ENCODE measurements at regions not wholly inside any gene's neighbourhood (a gene's known extent, or its start where the extent isn't known, plus 50 kb on each side); places are given as distances from the start of the nearest gene placed in this dataset.

DNA sequence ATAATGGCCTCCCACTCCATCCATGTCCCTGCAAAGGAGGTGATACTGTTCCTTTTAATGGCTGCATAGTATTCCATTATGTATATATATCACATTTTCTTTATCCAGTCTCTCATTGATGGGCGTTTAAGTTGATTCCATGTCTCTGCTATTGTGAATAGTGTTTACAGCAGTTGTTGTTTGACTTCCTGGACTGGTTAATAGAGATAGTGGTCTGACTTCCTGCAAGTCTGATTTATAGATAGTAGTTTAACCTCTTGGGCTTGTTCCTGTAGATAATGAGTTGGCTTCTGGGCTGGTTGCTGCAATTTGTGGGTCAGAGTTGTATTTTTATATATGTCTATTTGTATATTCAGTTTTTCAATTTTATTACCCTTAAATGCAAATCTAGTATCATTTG lies 145.4 kb downstream of the ARL6IP6 start:
- Histone ChIP-seq H3K9me3 (no peaks in the 10 kb centered on the region), H3K36me3 (no peaks in the 10 kb centered on the region), H3K4me1 (no peaks in the 10 kb centered on the region), H3K4me3 (no peak overlapping the region), H3K27me3 (no peaks in the 10 kb centered on the region), H3K27ac (no peak overlapping the region)
- TF ChIP-seq, protein P1, sequence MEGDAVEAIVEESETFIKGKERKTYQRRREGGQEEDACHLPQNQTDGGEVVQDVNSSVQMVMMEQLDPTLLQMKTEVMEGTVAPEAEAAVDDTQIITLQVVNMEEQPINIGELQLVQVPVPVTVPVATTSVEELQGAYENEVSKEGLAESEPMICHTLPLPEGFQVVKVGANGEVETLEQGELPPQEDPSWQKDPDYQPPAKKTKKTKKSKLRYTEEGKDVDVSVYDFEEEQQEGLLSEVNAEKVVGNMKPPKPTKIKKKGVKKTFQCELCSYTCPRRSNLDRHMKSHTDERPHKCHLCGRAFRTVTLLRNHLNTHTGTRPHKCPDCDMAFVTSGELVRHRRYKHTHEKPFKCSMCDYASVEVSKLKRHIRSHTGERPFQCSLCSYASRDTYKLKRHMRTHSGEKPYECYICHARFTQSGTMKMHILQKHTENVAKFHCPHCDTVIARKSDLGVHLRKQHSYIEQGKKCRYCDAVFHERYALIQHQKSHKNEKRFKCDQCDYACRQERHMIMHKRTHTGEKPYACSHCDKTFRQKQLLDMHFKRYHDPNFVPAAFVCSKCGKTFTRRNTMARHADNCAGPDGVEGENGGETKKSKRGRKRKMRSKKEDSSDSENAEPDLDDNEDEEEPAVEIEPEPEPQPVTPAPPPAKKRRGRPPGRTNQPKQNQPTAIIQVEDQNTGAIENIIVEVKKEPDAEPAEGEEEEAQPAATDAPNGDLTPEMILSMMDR (IDR thresholded peaks at IDR 0.05) = no peak
- no peak for DNase-seq
- intact Hi-C loops (cut with DNase I; ENCODE audit: low total_unique reads) = no loop called here

DNA sequence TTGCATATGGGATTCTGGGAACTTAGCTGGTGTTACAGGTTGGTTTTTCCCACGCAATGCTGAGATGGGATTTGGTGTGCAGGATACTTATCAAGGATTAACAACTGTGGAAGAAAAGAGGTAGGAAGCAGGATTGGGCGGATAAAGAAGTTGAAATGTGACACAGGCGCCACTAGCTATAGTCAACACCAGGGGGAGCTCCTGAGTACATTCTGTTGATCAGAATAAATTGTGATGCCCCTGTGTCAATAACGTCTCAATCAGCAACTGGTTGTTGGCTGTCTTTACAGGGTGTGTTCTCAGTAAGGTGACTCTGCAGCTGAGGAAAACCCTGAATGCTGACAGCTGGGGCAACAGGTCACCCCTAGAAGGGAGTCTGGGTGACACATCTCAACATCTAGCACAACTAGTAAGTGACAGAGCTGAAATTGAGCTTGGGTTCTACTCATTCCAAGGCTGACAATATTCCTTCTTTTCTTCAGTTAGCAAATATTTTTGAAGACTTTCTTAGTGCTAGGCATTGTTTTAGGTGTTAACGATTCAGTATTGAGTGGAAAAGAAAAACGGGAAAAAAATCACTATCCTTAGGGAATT lies 143.0 kb downstream of the ARL6IP6 start:
- Histone ChIP-seq H3K4me1 (no peaks in the 10 kb centered on the region), H3K4me3 (no peak overlapping the region), H3K9me3 (no peaks in the 10 kb centered on the region), H3K27me3 (no peaks in the 10 kb centered on the region), H3K27ac (no peak overlapping the region), H3K36me3 (no peaks in the 10 kb centered on the region)
- intact Hi-C loops (cut with DNase I; ENCODE audit: low total_unique reads) = no loop called here
- DNase-seq = no peak
- TF ChIP-seq, protein P1 (IDR thresholded peaks at IDR 0.05) = peak; percentile 36 to 47

DNA sequence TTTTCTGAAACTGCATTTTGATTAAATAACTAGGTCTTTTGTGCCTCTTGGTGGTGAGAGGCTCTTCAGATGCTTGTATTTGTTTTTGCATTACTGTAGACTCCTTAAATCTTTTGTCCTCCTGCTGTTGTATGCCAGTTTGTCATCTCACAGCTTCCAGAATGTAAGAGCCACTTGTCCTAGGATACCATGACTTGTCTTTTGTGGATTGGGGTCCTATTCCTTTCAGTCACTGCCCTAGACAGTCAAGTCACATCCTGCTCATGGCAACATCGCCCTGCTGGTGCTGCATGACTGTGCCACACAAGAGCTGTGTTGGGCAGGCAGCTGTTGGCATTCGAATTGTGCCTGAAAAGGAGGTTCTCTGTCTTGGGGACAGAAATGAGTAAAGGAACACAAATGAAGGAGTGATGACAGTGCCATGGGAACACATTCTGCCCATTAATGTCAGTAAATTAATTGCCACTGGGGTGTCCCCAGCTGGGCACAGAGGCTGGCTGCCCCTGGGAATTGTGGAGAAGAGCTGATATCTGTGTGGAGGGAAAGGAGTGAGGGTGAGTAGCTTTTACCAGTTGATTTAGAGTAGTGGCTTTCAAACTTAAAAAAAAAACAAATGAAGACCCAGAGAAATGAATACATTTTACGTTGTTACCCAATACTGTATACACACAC lies 140.3 kb downstream of the ARL6IP6 start:
- TF ChIP-seq, protein P1 (IDR thresholded peaks at IDR 0.05) = no peak
- intact Hi-C loops (cut with DNase I; ENCODE audit: low total_unique reads) = loop anchor here (10.0 kb wide), 1 partner anchor 674 kb away; no protein-coding TSS in a partner anchor
- Histone ChIP-seq H3K4me1 (no peaks in the 10 kb centered on the region), H3K27me3 (no peaks in the 10 kb centered on the region), H3K36me3 (no peaks in the 10 kb centered on the region), H3K9me3 (no peaks in the 10 kb centered on the region), H3K27ac (no peak overlapping the region), H3K4me3 (no peak overlapping the region)
- DNase-seq = no peak

DNA sequence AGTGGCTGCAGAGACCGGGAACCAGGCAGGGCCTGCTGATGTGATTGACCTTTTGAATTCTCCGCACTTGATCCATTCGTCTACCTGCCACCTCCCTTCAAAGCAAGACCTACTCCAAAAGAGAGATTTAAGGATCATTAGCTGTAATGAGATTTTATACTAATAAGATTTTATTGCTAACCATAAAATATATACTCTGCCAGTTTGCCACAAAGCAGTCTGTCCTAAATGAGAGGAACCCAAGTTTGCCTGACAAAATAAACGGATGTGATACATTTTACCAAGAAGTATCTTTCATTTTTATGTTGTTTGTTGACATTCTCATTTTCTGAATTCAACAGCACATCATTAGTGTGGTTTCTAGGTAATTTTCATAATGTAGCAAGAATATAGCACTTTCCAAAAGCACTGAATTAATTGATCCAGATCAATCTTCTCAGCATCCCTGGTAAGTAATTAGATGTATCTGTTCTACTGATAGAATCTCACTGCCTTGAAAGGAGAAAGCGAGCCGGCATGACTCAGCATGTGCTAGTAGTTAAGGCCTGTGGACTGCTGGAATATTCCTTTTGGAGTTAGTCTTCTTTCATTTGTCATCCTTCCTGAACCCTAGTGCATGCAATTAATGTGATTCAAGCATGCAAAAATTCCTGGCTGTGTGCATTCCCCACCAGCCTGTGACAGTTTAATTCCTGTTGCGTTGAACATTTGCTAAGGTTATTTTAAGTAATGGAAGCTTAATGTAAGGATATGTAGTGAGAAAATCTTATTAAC lies 128.5 kb downstream of the ARL6IP6 start:
- Histone ChIP-seq H3K4me1 (no peaks in the 10 kb centered on the region), H3K36me3 (no peaks in the 10 kb centered on the region), H3K4me3 (no peak overlapping the region), H3K27me3 (no peaks in the 10 kb centered on the region), H3K9me3 (no peaks in the 10 kb centered on the region), H3K27ac (no peak overlapping the region)
- intact Hi-C loops (cut with DNase I; ENCODE audit: low total_unique reads) = no loop called here
- DNase-seq = no peak
- TF ChIP-seq, protein P1 (IDR thresholded peaks at IDR 0.05) = no peak

DNA sequence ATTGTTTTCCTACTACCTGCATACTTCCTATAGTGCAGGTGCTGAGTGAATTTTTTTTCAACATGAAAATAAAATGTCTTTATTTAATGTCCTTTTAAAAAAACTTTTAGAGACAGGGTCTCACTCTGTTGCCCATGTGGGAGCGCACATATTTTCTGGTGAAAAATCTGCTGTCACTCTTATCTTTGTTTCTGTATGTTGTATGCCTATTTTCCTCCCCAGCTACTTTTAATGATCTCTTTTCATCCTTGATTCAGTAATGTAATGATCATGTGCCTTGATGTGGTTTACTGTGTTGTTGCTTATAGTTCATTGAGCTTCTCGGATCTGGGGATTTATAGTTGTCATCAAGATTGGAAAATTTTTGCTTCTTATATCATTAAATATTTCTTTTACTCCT lies 117.3 kb downstream of the ARL6IP6 start:
- H3K27ac ChIP-seq = no peak overlapping the region
- no peaks in the 10 kb centered on the region for H3K4me1 ChIP-seq
- H3K9me3 ChIP-seq = no peaks in the 10 kb centered on the region
- intact Hi-C loops (cut with DNase I; ENCODE audit: low total_unique reads) = no loop called here
- H3K27me3 ChIP-seq = no peaks in the 10 kb centered on the region
- no peak for DNase-seq
- H3K4me3 ChIP-seq = no peak overlapping the region
- H3K36me3 ChIP-seq = no peaks in the 10 kb centered on the region
- TF ChIP-seq, protein P1 (IDR thresholded peaks at IDR 0.05) = no peak
